ENCODE measurements at regions not wholly inside any gene's neighbourhood (a gene's known extent, or its start where the extent isn't known, plus 50 kb on each side); places are given as distances from the start of the nearest gene placed in this dataset.

- in situ Hi-C loops (cut with MboI; ENCODE audit: low sequenced_read_pairs in 4 of 4) (no loop called here), intact Hi-C loops (cut with DNase I; ENCODE audit: low total_unique reads) (no loop called here)
- Histone ChIP-seq H3K36me3 (no peaks in the 10 kb centered on the region), H3K27ac (no peak overlapping the region), H3K4me1 (no peaks in the 10 kb centered on the region), H3K9me3 (no peaks in the 10 kb centered on the region), H3K4me3 (no peak overlapping the region), H3K27me3 (no peaks in the 10 kb centered on the region)
- no peak for DNase-seq
- TF ChIP-seq CTCF (IDR thresholded peaks at IDR 0.05 in 4 of 5, conservative IDR thresholded peaks at IDR 0.05 in 1 of 5): no peak
- TF ChIP-seq POLR2A (IDR thresholded peaks at IDR 0.05): no peak
- ATAC-seq: no peak
Measured at GRCh38 chr10:62506371-62506770, 132.2 kb downstream of the ZNF365 start.

GRCh38 chr10:62511238-62511637, 137.1 kb downstream of the ZNF365 start:
- in situ Hi-C loops (cut with MboI; ENCODE audit: low sequenced_read_pairs in 4 of 4): no loop called here

GRCh38 chr10:62511656-62512055, 137.5 kb downstream of the ZNF365 start:
- Histone ChIP-seq H3K27me3 (no peaks in the 10 kb centered on the region), H3K27ac (no peak overlapping the region), H3K4me3 (no peak overlapping the region), H3K36me3 (no peaks in the 10 kb centered on the region), H3K9me3 (no peaks in the 10 kb centered on the region), H3K4me1 (no peaks in the 10 kb centered on the region)
- DNase-seq (no peak), ATAC-seq (no peak)
- intact Hi-C loops (cut with DNase I; ENCODE audit: low total_unique reads): no loop called here
- in situ Hi-C loops (cut with MboI; ENCODE audit: low sequenced_read_pairs in 4 of 4): no loop called here
- TF ChIP-seq CTCF (IDR thresholded peaks at IDR 0.05 in 4 of 5, conservative IDR thresholded peaks at IDR 0.05 in 1 of 5) (no peak), POLR2A (IDR thresholded peaks at IDR 0.05) (no peak)

More at GRCh38 chr10:62511238-62511637, 137.1 kb downstream of the ZNF365 start:
- Histone ChIP-seq H3K27me3 (no peaks in the 10 kb centered on the region), H3K4me1 (no peaks in the 10 kb centered on the region), H3K27ac (no peak overlapping the region), H3K9me3 (no peaks in the 10 kb centered on the region), H3K4me3 (no peak overlapping the region), H3K36me3 (no peaks in the 10 kb centered on the region)
- ATAC-seq (no peak), DNase-seq (no peak)
- no peak for TF ChIP-seq POLR2A (IDR thresholded peaks at IDR 0.05)
- no peak for TF ChIP-seq CTCF (IDR thresholded peaks at IDR 0.05 in 4 of 5, conservative IDR thresholded peaks at IDR 0.05 in 1 of 5)
- intact Hi-C loops (cut with DNase I; ENCODE audit: low total_unique reads): no loop called here

GRCh38 chr10:62512732-62513475, 138.7 kb downstream of the ZNF365 start:
- TF ChIP-seq CTCF (IDR thresholded peaks at IDR 0.05 in 4 of 5, conservative IDR thresholded peaks at IDR 0.05 in 1 of 5) (no peak), POLR2A (IDR thresholded peaks at IDR 0.05) (no peak)
- intact Hi-C loops (cut with DNase I; ENCODE audit: low total_unique reads): no loop called here
- Histone ChIP-seq H3K27me3 (no peaks in the 10 kb centered on the region), H3K9me3 (no peaks in the 10 kb centered on the region), H3K36me3 (no peaks in the 10 kb centered on the region), H3K27ac (no peak overlapping the region), H3K4me1 (no peaks in the 10 kb centered on the region), H3K4me3 (no peak overlapping the region)
- no peak for ATAC-seq
- in situ Hi-C loops (cut with MboI; ENCODE audit: low sequenced_read_pairs in 4 of 4): no loop called here
- DNase-seq: no peak

All from gastrocnemius medialis (tissue), 4 donors.